Left ventricle myocardium inferior (tissue), 1 donor: ENCODE measurements at regions not wholly inside any gene's neighbourhood (a gene's known extent, or its start where the extent isn't known, plus 50 kb on each side); places are given as distances from the start of the nearest gene placed in this dataset.

Experiments
- DNase-seq: peaks from one replicate; pipeline ENCODE4 v3.0.0-alpha.2; 2020
- H3K27ac ChIP-seq: fragments of 200-600 bp; replicated peaks from 2 replicates; pipeline ENCODE4 v1.8.0; 2021
- H3K27me3 ChIP-seq: fragments of 200-600 bp; 2 replicates; pipeline ENCODE4 v1.8.0; 2021; ENCODE audit warnings: low read depth
- H3K36me3 ChIP-seq: fragments of 200-600 bp; 2 replicates; pipeline ENCODE4 v1.8.0; 2021
- H3K4me1 ChIP-seq: fragments of 200-600 bp; 2 replicates; pipeline ENCODE4 v1.8.0; 2021
- H3K4me3 ChIP-seq: fragments of 200-600 bp; 2 replicates; pipeline ENCODE4 v1.8.0; 2021; ENCODE audit warnings: mild to moderate bottlenecking, moderate library complexity
- H3K9me3 ChIP-seq: fragments of 200-600 bp; replicated peaks from 2 replicates; pipeline ENCODE4 v1.8.0; 2021
- intact Hi-C: fragments of 100-400 bp; cut with micrococcal nuclease; formaldehyde crosslinking; loops from one replicate; pipeline ENCODE4 v1.11.0; 2022
- TF ChIP-seq, protein P1 (sequence below): fragments of 200-600 bp; IDR thresholded peaks from 2 replicates; pipeline ENCODE4 v1.8.0; 2021; ENCODE audit warnings: antibody characterized with exemption, mild to moderate bottlenecking, borderline replicate concordance
- donor health status: DM: no; HTN: yes; CAD: no; lungs with severe emphysema.

GRCh38 chr13:62040806-62041205, 625.2 kb upstream of the PCDH20 start:
- H3K9me3 ChIP-seq: peaks cover 9% of the 10 kb centered on the region
- H3K27me3 ChIP-seq: no peaks in the 10 kb centered on the region
- TF ChIP-seq, protein P1, sequence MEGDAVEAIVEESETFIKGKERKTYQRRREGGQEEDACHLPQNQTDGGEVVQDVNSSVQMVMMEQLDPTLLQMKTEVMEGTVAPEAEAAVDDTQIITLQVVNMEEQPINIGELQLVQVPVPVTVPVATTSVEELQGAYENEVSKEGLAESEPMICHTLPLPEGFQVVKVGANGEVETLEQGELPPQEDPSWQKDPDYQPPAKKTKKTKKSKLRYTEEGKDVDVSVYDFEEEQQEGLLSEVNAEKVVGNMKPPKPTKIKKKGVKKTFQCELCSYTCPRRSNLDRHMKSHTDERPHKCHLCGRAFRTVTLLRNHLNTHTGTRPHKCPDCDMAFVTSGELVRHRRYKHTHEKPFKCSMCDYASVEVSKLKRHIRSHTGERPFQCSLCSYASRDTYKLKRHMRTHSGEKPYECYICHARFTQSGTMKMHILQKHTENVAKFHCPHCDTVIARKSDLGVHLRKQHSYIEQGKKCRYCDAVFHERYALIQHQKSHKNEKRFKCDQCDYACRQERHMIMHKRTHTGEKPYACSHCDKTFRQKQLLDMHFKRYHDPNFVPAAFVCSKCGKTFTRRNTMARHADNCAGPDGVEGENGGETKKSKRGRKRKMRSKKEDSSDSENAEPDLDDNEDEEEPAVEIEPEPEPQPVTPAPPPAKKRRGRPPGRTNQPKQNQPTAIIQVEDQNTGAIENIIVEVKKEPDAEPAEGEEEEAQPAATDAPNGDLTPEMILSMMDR: no peak
- H3K36me3 ChIP-seq: no peaks in the 10 kb centered on the region
- no peak for DNase-seq
- no peak overlapping the region for H3K27ac ChIP-seq
- intact Hi-C loops: no loop called here
- H3K4me1 ChIP-seq: no peaks in the 10 kb centered on the region
- no peak overlapping the region for H3K4me3 ChIP-seq

DNA sequence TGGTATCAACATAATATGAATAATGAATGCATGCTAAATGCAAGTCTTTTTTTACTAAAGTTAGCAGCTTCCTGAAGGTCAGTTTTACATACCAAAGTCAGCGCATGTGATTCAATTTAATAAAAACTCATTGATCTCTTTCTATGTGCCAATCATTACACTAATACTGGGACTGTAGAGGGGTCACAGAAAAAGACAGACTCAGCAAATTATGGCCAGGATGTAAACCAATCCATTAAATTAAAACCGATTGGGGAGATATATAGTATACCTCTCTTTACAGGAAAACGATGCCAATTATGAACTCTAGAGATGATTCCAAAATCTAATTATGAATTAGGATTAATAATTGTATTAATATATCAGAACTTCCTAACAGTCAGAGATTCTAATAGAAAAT, 624.4 kb upstream of the PCDH20 start:
- Histone ChIP-seq H3K27me3 (no peaks in the 10 kb centered on the region), H3K27ac (no peak overlapping the region), H3K36me3 (no peaks in the 10 kb centered on the region), H3K9me3 (peaks cover 4% of the 10 kb centered on the region), H3K4me3 (no peak overlapping the region), H3K4me1 (no peaks in the 10 kb centered on the region)
- DNase-seq: no peak
- TF ChIP-seq, protein P1: no peak
- intact Hi-C loops: no loop called here

DNA sequence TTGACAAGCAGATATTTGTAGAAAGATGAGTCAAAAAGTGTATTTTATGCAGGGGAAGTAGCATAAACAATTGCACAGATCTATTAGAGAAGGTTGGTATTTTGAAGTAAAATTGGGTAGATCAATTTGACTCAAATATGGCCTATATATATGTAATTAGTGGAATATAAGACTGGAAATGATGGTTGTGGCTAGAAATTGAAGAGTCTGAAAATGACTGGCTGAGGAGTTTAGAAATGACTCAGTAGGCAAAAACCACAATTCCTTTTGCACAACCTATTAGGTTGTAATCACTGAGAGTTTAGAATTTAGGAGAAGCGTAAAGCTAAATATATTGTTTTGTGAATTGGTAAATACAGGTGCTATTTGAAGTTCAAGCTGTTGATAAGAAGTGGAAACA, 622.6 kb upstream of the PCDH20 start:
- no peaks in the 10 kb centered on the region for H3K36me3 ChIP-seq
- intact Hi-C loops: no loop called here

DNA sequence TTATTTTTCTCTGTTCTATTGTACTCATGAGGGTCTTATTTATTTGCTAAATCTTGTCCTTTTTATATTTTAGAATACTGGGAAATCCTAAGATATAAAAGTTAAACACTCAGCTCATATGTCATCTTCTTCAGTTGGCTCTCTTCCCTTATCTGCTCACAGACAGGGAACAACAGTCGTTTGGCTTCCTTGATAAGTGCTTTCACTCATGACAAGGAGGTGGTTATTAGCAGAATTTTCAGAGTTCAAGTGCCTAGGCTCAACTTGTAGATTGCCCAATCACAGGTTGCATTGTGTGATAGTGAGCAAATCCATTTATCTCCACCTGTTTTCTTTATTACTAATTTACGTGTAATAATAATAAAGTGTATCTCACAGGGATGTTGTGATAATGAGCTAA, 620.3 kb upstream of the PCDH20 start:
- Histone ChIP-seq H3K27me3 (no peaks in the 10 kb centered on the region), H3K9me3 (no peaks in the 10 kb centered on the region), H3K36me3 (no peaks in the 10 kb centered on the region), H3K4me3 (no peak overlapping the region), H3K4me1 (no peaks in the 10 kb centered on the region), H3K27ac (no peak overlapping the region)
- intact Hi-C loops: no loop called here
- TF ChIP-seq, protein P1: no peak
- DNase-seq: no peak

More for the DNA sequence above, 622.6 kb upstream of the PCDH20 start:
- Histone ChIP-seq H3K4me3 (no peak overlapping the region), H3K27me3 (no peaks in the 10 kb centered on the region), H3K27ac (no peak overlapping the region), H3K4me1 (no peaks in the 10 kb centered on the region), H3K9me3 (no peaks in the 10 kb centered on the region)
- TF ChIP-seq, protein P1: no peak
- no peak for DNase-seq

DNA sequence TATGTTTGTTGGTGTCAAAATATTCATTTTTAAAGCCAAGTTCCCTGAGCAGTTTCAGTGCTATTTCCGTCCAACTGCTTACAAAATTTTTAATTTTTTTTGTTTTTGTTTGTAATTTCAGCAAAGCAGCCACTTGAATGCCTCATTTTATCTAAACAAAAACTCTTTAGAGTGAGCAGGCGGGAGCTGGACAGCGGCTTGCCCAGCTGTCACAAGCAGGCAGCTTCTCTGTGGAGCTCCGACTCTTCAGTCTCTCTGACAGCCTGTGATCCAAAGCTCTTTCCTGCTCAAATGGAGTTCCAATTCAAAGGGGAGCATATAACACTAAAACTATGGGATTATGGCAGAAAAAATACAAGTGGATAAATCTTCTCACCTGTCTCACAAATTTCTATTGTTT, 618.3 kb upstream of the PCDH20 start:
- no peaks in the 10 kb centered on the region for H3K27me3 ChIP-seq
- no peak for DNase-seq
- no peak overlapping the region for H3K4me3 ChIP-seq
- intact Hi-C loops: no loop called here
- TF ChIP-seq, protein P1: no peak
- no peak overlapping the region for H3K27ac ChIP-seq
- H3K9me3 ChIP-seq: no peaks in the 10 kb centered on the region
- H3K36me3 ChIP-seq: no peaks in the 10 kb centered on the region
- H3K4me1 ChIP-seq: no peaks in the 10 kb centered on the region

DNA sequence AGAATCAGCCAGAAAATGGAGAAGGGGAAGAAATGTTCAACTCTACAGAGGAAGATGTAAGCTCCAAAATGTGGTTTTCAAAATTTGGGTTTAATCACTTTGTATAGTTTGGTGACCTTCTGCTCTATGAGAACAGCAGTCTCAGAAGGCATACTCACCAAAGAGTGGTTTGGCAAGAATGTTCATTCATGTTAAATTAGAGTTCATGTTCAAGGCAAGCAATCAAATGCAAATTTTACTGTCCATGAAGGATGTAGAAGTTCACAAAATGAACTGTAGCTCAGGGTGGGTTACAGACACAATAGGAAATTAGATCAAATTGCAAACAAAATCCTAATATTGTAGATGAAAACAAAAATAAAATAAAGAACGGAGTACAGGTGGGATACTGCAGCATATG, 606.7 kb upstream of the PCDH20 start:
- TF ChIP-seq, protein P1: no peak
- Histone ChIP-seq H3K27ac (no peak overlapping the region), H3K4me3 (no peak overlapping the region), H3K4me1 (no peaks in the 10 kb centered on the region), H3K27me3 (no peaks in the 10 kb centered on the region), H3K9me3 (no peaks in the 10 kb centered on the region), H3K36me3 (no peaks in the 10 kb centered on the region)
- no peak for DNase-seq
- intact Hi-C loops: no loop called here
